ENCODE measurements at regions not wholly inside any gene's neighbourhood (a gene's known extent, or its start where the extent isn't known, plus 50 kb on each side); places are given as distances from the start of the nearest gene placed in this dataset.

- 81 to 84% methylated on average over 3 of the region's 3 CpGs for WGBS, 2 donors
- Histone ChIP-seq H3K4me3 (no peak overlapping the region), H3K27me3 (no peaks in the 10 kb centered on the region), H3K27ac (no peak overlapping the region), H3K9me3 (peaks cover 0 to 14% (median 3%) of the 10 kb centered on the region in 3 donors), H3K4me1 (no peaks in the 10 kb centered on the region), H3K36me3 (no peaks in the 10 kb centered on the region)
- TF ChIP-seq POLR2A (IDR thresholded peaks at IDR 0.05) (no peak), CTCF (IDR thresholded peaks at IDR 0.05) (no peak)
- intact Hi-C loops (cut with DNase I), result no loop called here
- DNase-seq, result no peak
Observed at GRCh38 chr3:135728007-135728721, 237.4 kb upstream of the PPP2R3A start.

GRCh38 chr3:135731546-135731945, 234.0 kb upstream of the PPP2R3A start:
- no peak overlapping the region for H3K4me3 ChIP-seq
- TF ChIP-seq CTCF (IDR thresholded peaks at IDR 0.05) (no peak), POLR2A (IDR thresholded peaks at IDR 0.05) (no peak)
- no peaks in the 10 kb centered on the region for H3K36me3 ChIP-seq
- DNase-seq, result no peak
- H3K9me3 ChIP-seq, result peaks cover 0 to 12% (median 0%) of the 10 kb centered on the region in 3 donors
- WGBS, 2 donors, result no CpG with 5 or more reads among the region's 2 CpGs
- intact Hi-C loops (cut with DNase I), result no loop called here
- no peaks in the 10 kb centered on the region for H3K4me1 ChIP-seq
- H3K27me3 ChIP-seq, result no peaks in the 10 kb centered on the region
- no peak overlapping the region for H3K27ac ChIP-seq

DNA sequence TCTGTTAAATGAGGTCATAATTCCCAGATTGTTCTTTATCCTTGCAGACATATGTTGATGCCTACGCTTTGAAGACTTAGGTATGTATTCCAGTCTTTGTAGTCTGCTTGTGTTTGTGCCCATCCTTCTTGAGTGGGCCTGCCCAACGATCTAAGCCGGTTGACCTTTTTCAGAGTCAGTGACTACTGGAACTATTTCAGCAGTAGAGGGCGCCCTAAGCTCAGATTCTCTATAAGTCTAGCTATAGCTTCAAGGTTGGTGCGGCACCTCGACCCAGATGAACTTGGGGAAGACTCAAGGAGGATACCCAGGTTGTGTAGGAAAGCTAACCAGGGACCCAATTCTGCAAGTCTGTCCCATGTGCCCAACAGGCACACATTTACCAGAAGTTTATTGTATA, 228.8 kb upstream of the PPP2R3A start:
- no peak overlapping the region for H3K27ac ChIP-seq
- H3K4me1 ChIP-seq, result no peaks in the 10 kb centered on the region
- no peaks in the 10 kb centered on the region for H3K36me3 ChIP-seq
- H3K4me3 ChIP-seq, result no peak overlapping the region
- intact Hi-C loops (cut with DNase I), result no loop called here
- TF ChIP-seq POLR2A (IDR thresholded peaks at IDR 0.05), result no peak
- TF ChIP-seq CTCF (IDR thresholded peaks at IDR 0.05), result peak in 3 of 6 experiments; percentile 4 to 41 (median 8)
- H3K27me3 ChIP-seq, result no peaks in the 10 kb centered on the region
- H3K9me3 ChIP-seq, result peaks cover 0 to 14% (median 0%) of the 10 kb centered on the region in 3 donors
- DNase-seq, result no peak
- WGBS, 2 donors, result 52 to 61% methylated on average over 5 to 6 of the region's 6 CpGs

DNA sequence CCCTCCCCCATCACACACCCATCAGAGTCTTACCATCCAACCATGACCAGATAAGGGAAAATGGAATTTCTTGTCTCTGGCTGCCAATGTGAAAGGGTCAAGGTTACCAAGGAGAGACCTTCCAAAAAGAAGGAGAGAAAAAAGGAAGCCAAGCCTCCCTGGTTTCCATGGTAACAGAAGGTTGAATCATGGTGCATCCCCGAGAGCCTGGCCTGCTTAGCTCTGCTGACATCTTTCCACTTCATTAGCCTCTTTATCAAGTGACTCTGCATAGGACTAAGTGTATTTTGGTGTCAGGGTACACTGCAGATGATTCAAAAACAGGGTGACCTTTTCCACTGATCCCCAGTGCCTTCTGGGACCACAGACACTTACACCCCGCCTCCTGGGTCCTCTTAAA, 225.7 kb upstream of the PPP2R3A start:
- 28 to 29% methylated on average over 1 to 2 of the region's 2 CpGs for WGBS, 2 donors
- Histone ChIP-seq H3K4me1 (no peaks in the 10 kb centered on the region), H3K27me3 (no peaks in the 10 kb centered on the region), H3K4me3 (no peak overlapping the region), H3K9me3 (peaks cover 0 to 14% (median 0%) of the 10 kb centered on the region in 3 donors), H3K36me3 (no peaks in the 10 kb centered on the region), H3K27ac (no peak overlapping the region)
- intact Hi-C loops (cut with DNase I), result no loop called here
- no peak for TF ChIP-seq POLR2A (IDR thresholded peaks at IDR 0.05)
- TF ChIP-seq CTCF (IDR thresholded peaks at IDR 0.05), result no peak
- DNase-seq, result no peak

DNA sequence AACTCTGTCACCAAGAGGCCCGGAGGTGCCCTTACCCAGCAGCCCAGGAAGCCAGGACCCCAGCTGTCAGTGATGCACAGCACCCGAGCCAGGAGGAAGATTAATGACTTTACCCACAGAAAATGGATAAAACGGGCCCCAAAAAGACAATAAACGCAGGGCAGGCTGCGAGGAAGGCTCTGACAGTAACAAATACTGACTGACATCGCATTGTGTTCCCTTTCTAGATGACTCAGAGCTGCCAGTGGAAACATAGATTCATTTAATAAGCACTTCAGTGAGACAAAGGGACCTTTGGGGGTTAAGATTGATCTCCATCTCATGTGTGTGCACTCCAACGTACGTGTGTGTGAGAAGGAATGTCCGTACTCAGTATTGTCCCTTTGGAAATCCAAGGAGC, 225.3 kb upstream of the PPP2R3A start:
- TF ChIP-seq POLR2A (IDR thresholded peaks at IDR 0.05) (no peak), CTCF (IDR thresholded peaks at IDR 0.05) (no peak)
- Histone ChIP-seq H3K4me3 (no peak overlapping the region), H3K4me1 (no peaks in the 10 kb centered on the region), H3K27me3 (no peaks in the 10 kb centered on the region), H3K27ac (no peak overlapping the region), H3K36me3 (no peaks in the 10 kb centered on the region), H3K9me3 (peaks cover 0 to 14% (median 0%) of the 10 kb centered on the region in 3 donors)
- DNase-seq, result no peak
- intact Hi-C loops (cut with DNase I), result no loop called here
- WGBS, 2 donors, result 24 to 40% methylated on average over 8 to 9 of the region's 9 CpGs
